ENCODE measurements at regions not wholly inside any gene's neighbourhood (a gene's known extent, or its start where the extent isn't known, plus 50 kb on each side); places are given as distances from the start of the nearest gene placed in this dataset.

GRCh38 chr2:41903474-41904135, 144.2 kb upstream of the PKDCC start:
- no peak overlapping the region for H3K4me3 Mint-ChIP-seq
- H3K27me3 Mint-ChIP-seq: peaks cover 55% of the 10 kb centered on the region
- H3K27ac Mint-ChIP-seq: no peak overlapping the region
- POLR2A ChIA-PET: no interaction called here
- CTCF ChIA-PET: interaction anchor here (1.3 kb wide), 1 partner anchor 40 kb away, joined by 5 read pairs; no protein-coding TSS in a partner anchor
- no peak for DNase-seq
- H3K9me3 Mint-ChIP-seq: no peaks in the 10 kb centered on the region
- H3K4me1 Mint-ChIP-seq: no peaks in the 10 kb centered on the region
- H3K36me3 Mint-ChIP-seq (ENCODE audit: low read depth): no peaks in the 10 kb centered on the region

- H3K27me3 Mint-ChIP-seq: peaks cover 54% of the 10 kb centered on the region
- no peak for DNase-seq
- no peaks in the 10 kb centered on the region for H3K36me3 Mint-ChIP-seq (ENCODE audit: low read depth)
- no peak overlapping the region for H3K4me3 Mint-ChIP-seq
- CTCF ChIA-PET: interaction anchor here (1.4 kb wide), 1 partner anchor 10 kb away, joined by 4 read pairs; no protein-coding TSS in a partner anchor
- H3K9me3 Mint-ChIP-seq: no peaks in the 10 kb centered on the region
- no peak overlapping the region for H3K27ac Mint-ChIP-seq
- POLR2A ChIA-PET: no interaction called here
- no peaks in the 10 kb centered on the region for H3K4me1 Mint-ChIP-seq
These were observed 143.4 kb upstream of the PKDCC start for GRCh38 chr2:41904459-41904858.

- H3K27ac Mint-ChIP-seq: no peak overlapping the region
- POLR2A ChIA-PET: no interaction called here
- H3K27me3 Mint-ChIP-seq: peaks cover 49% of the 10 kb centered on the region
- CTCF ChIA-PET: interaction anchor here (0.6 to 1.4 kb wide), 2 partner anchors 9 to 11 kb away, joined by 3 to 4 read pairs; no protein-coding TSS in a partner anchor
- no peaks in the 10 kb centered on the region for H3K4me1 Mint-ChIP-seq
- H3K4me3 Mint-ChIP-seq: no peak overlapping the region
- H3K36me3 Mint-ChIP-seq (ENCODE audit: low read depth): no peaks in the 10 kb centered on the region
- no peaks in the 10 kb centered on the region for H3K9me3 Mint-ChIP-seq
- DNase-seq: no peak
These were observed 142.1 kb upstream of the PKDCC start for GRCh38 chr2:41905597-41906337.

DNA sequence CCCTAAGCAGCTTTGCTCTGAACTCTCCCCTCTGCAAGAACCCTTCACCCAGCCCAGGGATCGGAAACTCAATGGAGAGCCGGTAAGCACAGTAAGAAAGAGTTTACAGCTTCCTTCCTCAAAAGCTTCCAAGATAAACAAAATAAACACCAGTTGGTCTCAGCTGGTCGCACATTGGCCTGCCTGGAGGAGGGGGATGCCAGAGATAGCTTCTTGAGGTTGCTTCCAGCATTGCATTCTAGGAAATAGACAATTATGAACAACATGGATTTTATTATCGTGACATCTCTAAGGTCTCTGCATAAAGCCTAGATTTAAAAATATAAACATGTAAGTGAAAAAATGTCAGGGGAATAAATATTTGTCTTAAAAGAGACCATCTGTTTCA, 141.5 kb upstream of the PKDCC start:
- H3K27ac Mint-ChIP-seq: no peak overlapping the region
- POLR2A ChIA-PET: no interaction called here
- no peaks in the 10 kb centered on the region for H3K36me3 Mint-ChIP-seq (ENCODE audit: low read depth)
- no peaks in the 10 kb centered on the region for H3K4me1 Mint-ChIP-seq
- no peak overlapping the region for H3K4me3 Mint-ChIP-seq
- peaks cover 53% of the 10 kb centered on the region for H3K27me3 Mint-ChIP-seq
- no peak for DNase-seq
- H3K9me3 Mint-ChIP-seq: no peaks in the 10 kb centered on the region
- CTCF ChIA-PET: interaction anchor here (0.6 to 0.7 kb wide), 3 partner anchors 9 to 1981 kb away, joined by 3 to 4 read pairs (median 3); no protein-coding TSS in a partner anchor

DNA sequence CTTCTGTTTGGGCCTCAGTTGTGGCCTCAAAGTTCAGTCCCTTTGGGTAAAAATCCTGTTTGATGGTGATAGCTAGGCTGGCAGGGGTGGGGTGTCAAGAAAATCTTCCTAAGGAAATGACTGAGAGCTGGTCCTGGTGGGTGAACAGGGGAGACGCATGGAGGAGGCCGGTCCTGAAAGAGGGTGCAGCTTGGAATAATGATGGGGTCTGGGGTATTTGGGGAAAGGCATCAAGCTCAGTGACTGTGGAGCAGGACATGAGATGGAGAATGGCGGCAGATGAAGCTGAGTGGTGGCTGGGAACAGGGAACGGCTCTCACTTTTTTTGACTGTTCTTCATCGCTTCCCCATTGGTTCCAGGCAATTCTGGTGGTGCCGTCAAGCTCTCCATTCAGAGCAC, 140.7 kb upstream of the PKDCC start:
- Mint-ChIP-seq H3K9me3 (no peaks in the 10 kb centered on the region), H3K36me3 (ENCODE audit: low read depth) (no peaks in the 10 kb centered on the region), H3K4me3 (no peak overlapping the region), H3K27me3 (peaks cover 46% of the 10 kb centered on the region), H3K4me1 (no peaks in the 10 kb centered on the region), H3K27ac (no peak overlapping the region)
- ChIA-PET CTCF (interaction anchor here (0.6 to 1.3 kb wide), 5 partner anchors 10 to 1982 kb away, joined by 3 to 5 read pairs (median 3); no protein-coding TSS in a partner anchor), POLR2A (no interaction called here)
- no peak for DNase-seq

GRCh38 chr2:41907771-41908207, 140.0 kb upstream of the PKDCC start:
- H3K4me3 Mint-ChIP-seq: no peak overlapping the region
- no peaks in the 10 kb centered on the region for H3K4me1 Mint-ChIP-seq
- CTCF ChIA-PET: interaction anchor here (0.6 to 1.3 kb wide), 3 partner anchors 11 to 400 kb away, joined by 3 to 5 read pairs (median 3); no protein-coding TSS in a partner anchor
- no peaks in the 10 kb centered on the region for H3K36me3 Mint-ChIP-seq (ENCODE audit: low read depth)
- H3K27me3 Mint-ChIP-seq: peaks cover 45% of the 10 kb centered on the region
- no peak overlapping the region for H3K27ac Mint-ChIP-seq
- POLR2A ChIA-PET: no interaction called here
- no peak for DNase-seq
- H3K9me3 Mint-ChIP-seq: no peaks in the 10 kb centered on the region

GRCh38 chr2:41908349-41908748, 139.5 kb upstream of the PKDCC start:
- Mint-ChIP-seq H3K36me3 (ENCODE audit: low read depth) (no peaks in the 10 kb centered on the region), H3K4me3 (no peak overlapping the region), H3K4me1 (no peaks in the 10 kb centered on the region), H3K27me3 (peaks cover 41% of the 10 kb centered on the region), H3K27ac (no peak overlapping the region), H3K9me3 (no peaks in the 10 kb centered on the region)
- ChIA-PET POLR2A (no interaction called here), CTCF (interaction anchor here (1.3 kb wide), 1 partner anchor 11 kb away, joined by 3 read pairs; no protein-coding TSS in a partner anchor)
- DNase-seq: no peak

GRCh38 chr2:41909584-41909983, 138.2 kb upstream of the PKDCC start:
- Mint-ChIP-seq H3K27ac (no peak overlapping the region), H3K9me3 (no peaks in the 10 kb centered on the region), H3K36me3 (ENCODE audit: low read depth) (no peaks in the 10 kb centered on the region), H3K4me3 (no peak overlapping the region), H3K4me1 (no peaks in the 10 kb centered on the region), H3K27me3 (peaks cover 33% of the 10 kb centered on the region)
- no peak for DNase-seq
- CTCF ChIA-PET: no interaction called here
- POLR2A ChIA-PET: no interaction called here

DNA sequence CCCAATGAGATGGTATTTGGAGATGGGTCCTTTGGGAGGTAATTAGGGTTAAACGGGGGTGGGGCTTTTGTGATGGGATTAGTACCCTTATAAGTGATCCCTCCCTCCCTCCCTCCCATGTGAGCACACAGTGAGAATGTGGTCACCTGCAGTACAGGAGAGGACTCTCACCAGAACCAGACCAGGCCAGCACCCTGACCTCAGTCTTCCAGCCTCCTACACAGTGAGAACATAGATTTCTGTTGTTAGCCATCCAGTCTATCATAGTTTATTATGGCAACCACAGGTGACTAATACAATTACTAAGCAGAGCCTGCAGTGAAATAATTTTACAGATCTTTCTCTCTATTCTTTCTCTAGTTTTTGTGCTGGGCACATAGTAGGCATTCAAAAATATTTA, 137.7 kb upstream of the PKDCC start:
- H3K4me1 Mint-ChIP-seq: no peaks in the 10 kb centered on the region
- no peaks in the 10 kb centered on the region for H3K9me3 Mint-ChIP-seq
- DNase-seq: no peak
- peaks cover 29% of the 10 kb centered on the region for H3K27me3 Mint-ChIP-seq
- H3K4me3 Mint-ChIP-seq: no peak overlapping the region
- H3K36me3 Mint-ChIP-seq (ENCODE audit: low read depth): no peaks in the 10 kb centered on the region
- H3K27ac Mint-ChIP-seq: no peak overlapping the region
- ChIA-PET CTCF (no interaction called here), POLR2A (no interaction called here)

GRCh38 chr2:41911033-41911432, 136.8 kb upstream of the PKDCC start:
- POLR2A ChIA-PET: no interaction called here
- Mint-ChIP-seq H3K9me3 (no peaks in the 10 kb centered on the region), H3K27ac (no peak overlapping the region), H3K4me1 (no peaks in the 10 kb centered on the region), H3K36me3 (ENCODE audit: low read depth) (no peaks in the 10 kb centered on the region), H3K4me3 (no peak overlapping the region), H3K27me3 (peaks cover 28% of the 10 kb centered on the region)
- DNase-seq: no peak
- CTCF ChIA-PET: no interaction called here

DNA sequence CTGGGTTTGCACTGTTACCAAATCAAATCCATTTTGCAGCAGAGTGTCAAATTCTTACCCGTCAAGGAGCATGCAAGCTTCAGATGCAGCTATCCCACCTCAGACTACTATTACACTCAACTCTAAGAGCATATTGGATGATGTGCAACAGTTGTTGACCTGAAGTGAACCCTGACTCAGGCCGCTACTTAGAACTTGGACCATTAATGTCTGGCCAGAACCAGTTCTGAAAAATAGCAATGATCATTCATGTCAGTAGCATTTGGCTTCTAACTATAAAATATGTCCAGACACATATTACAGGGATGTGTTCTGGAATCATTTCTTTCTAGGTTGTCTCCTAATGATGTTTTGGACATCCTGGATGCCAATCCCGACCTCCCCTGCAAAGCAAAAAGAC, 135.5 kb upstream of the PKDCC start:
- Mint-ChIP-seq H3K27me3 (peaks cover 23% of the 10 kb centered on the region), H3K27ac (no peak overlapping the region), H3K4me3 (no peak overlapping the region), H3K9me3 (no peaks in the 10 kb centered on the region), H3K4me1 (no peaks in the 10 kb centered on the region), H3K36me3 (ENCODE audit: low read depth) (no peaks in the 10 kb centered on the region)
- ChIA-PET CTCF (no interaction called here), POLR2A (no interaction called here)
- DNase-seq: no peak

DNA sequence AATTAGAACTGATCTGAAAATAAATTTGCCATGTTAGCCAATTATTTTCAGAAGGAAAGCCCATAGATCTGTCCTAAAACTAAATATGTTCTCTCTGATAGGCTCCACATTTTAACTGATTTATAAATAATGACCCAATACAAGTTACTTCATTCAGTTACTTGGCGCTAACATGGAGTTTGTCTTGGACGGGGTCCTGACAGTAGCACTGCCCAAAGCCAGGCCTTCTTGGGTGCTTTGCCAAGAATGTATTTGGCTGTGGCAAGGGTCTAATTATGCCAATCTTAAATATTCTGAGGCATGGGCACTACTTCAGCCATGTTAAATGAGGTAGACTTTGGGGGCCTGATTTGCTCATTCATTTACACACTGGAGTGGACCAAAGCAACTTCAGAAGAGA, 135.0 kb upstream of the PKDCC start:
- POLR2A ChIA-PET: no interaction called here

GRCh38 chr2:41913311-41913710, 134.5 kb upstream of the PKDCC start:
- Mint-ChIP-seq H3K4me3 (no peak overlapping the region), H3K9me3 (no peaks in the 10 kb centered on the region), H3K27me3 (peaks cover 16% of the 10 kb centered on the region), H3K4me1 (no peaks in the 10 kb centered on the region), H3K27ac (no peak overlapping the region), H3K36me3 (ENCODE audit: low read depth) (no peaks in the 10 kb centered on the region)
- ChIA-PET POLR2A (no interaction called here), CTCF (no interaction called here)
- DNase-seq: no peak

More for the DNA sequence above, 135.0 kb upstream of the PKDCC start:
- Mint-ChIP-seq H3K27me3 (peaks cover 21% of the 10 kb centered on the region), H3K4me3 (no peak overlapping the region), H3K27ac (no peak overlapping the region), H3K4me1 (no peaks in the 10 kb centered on the region), H3K9me3 (no peaks in the 10 kb centered on the region), H3K36me3 (ENCODE audit: low read depth) (no peaks in the 10 kb centered on the region)
- CTCF ChIA-PET: no interaction called here
- DNase-seq: no peak
